Suppressor macrophage (primary cell): ENCODE measurements at regions not wholly inside any gene's neighbourhood (a gene's known extent, or its start where the extent isn't known, plus 50 kb on each side); places are given as distances from the start of the nearest gene placed in this dataset.

ENCODE experiments used
- DNase-seq, 4 experiments: peaks; one replicate each; pipeline ENCODE4 v3.0.0-alpha.2; 2020 to 2022

DNA sequence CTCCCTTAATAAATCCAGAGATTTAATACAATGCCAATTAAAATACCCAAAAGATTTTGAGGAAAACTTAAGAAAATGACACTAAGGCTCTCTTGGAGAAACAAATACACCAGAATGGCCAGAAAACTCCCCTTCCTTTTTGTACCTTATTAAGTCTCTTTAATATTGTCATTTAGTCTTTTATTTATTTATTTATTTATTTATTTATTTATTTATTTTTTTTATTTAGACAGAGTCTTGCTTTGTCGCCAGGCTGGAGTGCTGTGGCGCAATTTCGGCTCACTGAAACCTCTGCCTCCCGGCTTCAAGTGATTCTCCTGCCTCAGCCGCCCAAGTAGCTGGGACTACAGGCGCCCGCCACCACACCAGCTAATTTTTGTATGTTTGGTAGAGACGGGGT, 210.6 kb downstream of the DACT1 start:
- no peak for DNase-seq

- DNase-seq = no peak
These were observed 211.8 kb downstream of the DACT1 start for GRCh38 chr14:58849601-58850000.

DNA sequence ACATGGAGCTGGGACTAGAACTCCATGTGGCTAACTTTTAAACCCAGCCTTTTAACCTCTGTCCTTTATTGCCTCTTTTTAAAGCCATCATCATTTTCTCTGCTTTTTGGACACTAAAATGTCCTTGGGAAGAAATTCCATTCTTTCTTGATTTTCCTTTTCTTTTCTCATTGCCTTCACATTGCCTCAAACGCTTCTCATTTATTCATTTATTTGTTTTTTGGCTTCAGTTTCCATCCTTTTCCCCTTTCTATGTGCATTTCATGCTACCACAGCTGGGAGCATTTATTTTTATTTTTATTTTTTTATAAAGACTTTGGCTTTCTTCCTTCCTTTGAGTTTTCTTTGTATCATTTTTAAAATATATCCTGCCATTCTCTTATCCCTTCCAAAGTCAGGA, 212.2 kb downstream of the DACT1 start:
- no peak for DNase-seq

- DNase-seq = no peak
These were observed 223.8 kb downstream of the DACT1 start for GRCh38 chr14:58861586-58861985.

DNA sequence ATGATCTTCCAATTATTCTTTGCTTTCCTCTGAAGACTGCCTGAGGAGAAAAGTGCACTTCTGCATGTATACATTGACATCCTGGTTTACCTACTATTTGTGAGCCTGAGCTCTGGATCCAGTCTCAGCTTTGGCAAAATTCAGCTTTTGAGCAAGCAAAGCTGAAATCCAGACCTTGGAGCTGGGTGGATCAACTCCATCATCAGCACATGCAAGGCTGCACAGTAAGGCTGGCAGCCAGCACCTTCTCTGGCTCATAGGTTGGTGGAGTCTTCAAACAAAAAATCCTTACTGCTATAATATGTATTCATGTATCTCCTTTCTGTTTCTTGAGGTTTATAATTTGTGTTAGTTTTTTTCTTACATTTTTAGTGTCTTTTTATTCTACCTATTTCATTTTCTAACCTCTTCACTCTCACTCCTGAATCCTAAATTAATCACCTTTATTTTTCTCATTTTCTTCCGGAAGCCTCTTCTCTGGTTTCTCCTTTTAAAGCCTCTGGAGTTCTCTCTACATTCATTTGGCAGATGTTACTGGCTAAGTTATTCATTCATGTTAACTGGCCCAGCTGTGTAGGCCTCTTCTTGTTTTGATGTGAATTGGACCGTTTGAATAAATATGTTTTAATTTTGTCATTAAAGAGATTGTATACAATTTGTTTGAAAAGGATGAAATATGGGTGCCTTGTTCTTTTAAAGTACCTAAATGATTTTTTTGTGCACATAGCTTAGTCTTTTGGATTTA, 224.8 kb downstream of the DACT1 start:
- no peak for DNase-seq

- no peak for DNase-seq
These were observed 226.0 kb downstream of the DACT1 start for GRCh38 chr14:58863661-58864345.

GRCh38 chr14:58864751-58865513, 227.2 kb downstream of the DACT1 start:
- peak in 1 of 4 experiments; percentile 5 for DNase-seq

DNA sequence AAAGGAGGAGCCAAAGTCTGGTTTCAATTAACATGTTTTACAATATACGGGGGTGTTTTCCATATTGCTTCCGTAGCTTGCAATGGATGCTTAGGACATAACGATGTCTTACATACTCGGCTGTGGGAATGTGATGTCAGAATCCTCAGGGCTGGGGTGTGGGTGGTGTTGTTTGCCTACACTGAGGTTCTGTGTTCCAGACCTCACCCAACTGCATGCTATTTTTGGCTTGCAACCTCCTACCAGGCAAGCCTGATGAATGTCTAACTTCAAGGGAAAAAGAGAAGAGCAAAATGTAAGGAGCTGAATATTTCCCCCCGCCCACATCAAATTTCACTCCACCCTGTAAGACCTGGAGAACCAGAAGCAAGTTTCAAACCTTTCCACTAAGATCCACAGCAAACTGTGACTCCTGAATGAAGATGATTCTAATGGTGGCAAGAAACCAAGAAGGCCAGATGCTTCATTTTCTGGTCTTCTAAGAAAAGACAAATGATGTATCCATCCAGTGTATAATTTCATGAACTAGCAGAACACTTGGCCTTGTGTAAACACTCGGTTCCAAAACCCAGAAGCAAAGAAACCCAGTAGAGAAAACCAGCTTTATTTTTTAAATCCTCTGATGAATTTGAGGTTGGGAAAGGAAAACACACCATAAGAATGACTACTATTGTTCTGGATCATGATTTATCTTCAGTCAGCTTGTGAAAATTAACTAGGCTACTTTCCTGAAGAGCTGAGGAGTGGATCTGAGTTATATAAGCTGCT, 227.9 kb downstream of the DACT1 start:
- peak in 3 of 4 experiments; percentile 10 to 28 (median 15) for DNase-seq

- peak; percentile 2 to 46 (median 38) for DNase-seq
These were observed 228.6 kb downstream of the DACT1 start for GRCh38 chr14:58866391-58866790.

- DNase-seq = no peak
These were observed 233.2 kb downstream of the DACT1 start for GRCh38 chr14:58870961-58871360.

- DNase-seq = no peak
These were observed 233.8 kb downstream of the DACT1 start for GRCh38 chr14:58871573-58871972.

GRCh38 chr14:58872061-58872460, 234.3 kb downstream of the DACT1 start:
- peak in 3 of 4 experiments; percentile 7 to 47 (median 18) for DNase-seq

DNA sequence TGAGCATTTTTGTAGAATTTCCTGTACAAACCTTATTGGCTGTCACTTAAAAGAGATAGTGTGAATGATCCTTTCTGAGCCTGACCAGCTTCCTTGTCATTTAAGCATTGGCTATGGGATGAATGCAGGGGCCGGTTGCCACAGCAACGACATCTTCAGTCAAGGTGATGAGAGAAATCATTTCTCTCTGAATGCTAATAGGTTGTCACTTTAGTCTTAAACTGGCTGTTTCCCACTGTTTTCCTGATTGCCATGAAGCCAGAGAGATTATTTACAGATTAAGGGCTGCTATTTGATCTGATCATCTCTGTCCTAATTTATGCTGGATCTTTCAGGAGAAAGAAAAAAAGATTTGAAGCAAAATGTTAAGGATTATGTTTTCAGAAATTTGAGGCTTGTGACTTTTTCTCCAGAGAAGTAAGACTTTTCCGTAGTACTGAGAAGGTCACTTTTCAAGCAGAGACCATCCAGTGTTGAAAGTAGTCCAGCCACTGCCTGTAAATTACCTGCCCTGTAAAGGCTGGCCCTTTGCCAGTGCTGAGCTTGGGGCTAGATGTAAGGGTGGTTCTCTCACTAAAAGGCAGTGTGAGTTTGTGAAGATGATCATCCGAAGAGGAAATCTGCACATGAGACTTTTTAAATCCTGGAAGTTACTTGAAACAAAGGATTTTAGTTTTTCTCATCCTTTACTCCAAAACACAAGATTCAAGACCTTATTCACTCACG, 235.6 kb downstream of the DACT1 start:
- DNase-seq = no peak

- DNase-seq = no peak
These were observed 237.9 kb downstream of the DACT1 start for GRCh38 chr14:58875613-58876012.

- DNase-seq = no peak
These were observed 238.8 kb downstream of the DACT1 start for GRCh38 chr14:58876608-58877007.

- DNase-seq = peak; percentile 11 to 78 (median 26)
These were observed 240.8 kb downstream of the DACT1 start for GRCh38 chr14:58878439-58879139.

- DNase-seq = no peak
These were observed 243.7 kb downstream of the DACT1 start for GRCh38 chr14:58881433-58881832.

GRCh38 chr14:58882577-58883018, 244.8 kb downstream of the DACT1 start:
- DNase-seq = no peak

DNA sequence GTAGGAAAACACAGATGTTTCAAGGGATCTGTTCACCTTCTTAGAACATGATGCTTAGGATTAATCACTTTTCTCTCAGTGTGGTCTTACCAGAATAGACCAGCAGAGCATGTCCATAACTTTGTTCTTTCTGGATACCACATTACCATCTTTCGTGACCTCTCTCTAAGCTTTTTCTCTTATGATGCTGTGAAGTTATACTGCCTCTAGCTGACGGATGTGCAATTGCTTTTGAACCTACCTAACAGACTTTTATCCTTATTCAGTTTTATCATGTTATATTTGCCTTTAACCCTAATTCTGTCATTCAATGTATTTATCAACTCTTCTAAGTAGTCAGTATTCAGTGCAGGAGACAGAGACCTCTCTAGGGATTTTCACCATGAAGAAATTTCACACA, 246.7 kb downstream of the DACT1 start:
- no peak for DNase-seq

DNA sequence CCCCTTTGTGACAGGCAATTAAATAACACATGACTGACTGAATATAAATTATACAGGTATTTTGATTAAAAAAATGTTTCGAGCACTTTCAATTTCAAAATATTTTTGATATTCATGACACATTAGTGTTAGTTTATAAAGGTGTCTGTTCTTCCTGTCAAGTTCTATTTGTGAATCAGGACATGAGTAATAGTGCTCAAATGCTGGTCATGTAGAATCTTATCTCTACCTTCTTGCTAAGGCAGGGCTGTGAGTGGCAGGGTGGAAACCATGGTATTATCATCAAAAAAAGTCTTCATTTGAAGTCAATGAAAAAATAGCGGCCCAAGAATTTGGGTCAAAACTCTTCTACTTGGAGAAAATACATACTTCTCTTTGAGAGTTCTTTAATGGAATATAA, 250.2 kb downstream of the DACT1 start:
- no peak for DNase-seq

DNA sequence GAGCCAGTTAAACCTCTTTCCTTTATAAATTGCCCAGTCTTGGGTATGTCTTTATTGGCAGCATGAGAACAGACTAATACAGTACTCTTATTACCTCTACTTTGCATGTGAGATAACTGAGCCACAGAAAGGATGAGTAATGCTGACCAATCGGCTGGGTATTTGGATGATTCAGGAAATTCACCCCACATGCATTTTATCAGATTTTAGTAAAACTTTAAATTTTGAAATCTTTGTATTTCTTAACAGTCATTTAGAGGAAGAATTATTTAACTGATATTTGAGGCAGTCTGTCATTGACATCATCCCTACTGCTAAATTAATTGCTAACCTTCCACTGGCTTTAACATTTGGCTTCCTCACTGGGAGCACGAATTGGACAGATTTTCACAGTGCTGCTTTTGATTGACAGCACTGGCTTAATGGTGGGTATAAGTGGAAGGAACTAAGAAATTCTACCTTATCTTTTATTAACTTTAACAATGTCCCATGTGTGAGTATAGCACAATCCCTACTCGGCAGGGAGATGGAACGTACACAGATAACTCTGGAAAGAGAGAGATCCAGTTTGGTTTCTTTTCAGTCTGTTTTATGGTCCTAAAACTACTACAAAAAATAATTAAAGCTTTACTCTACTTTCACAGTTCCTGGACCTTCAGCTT, 261.0 kb downstream of the DACT1 start:
- peak in 1 of 4 experiments; percentile 18 for DNase-seq
